ENCODE measurements at regions not wholly inside any gene's neighbourhood (a gene's known extent, or its start where the extent isn't known, plus 50 kb on each side); places are given as distances from the start of the nearest gene placed in this dataset.

GRCh38 chr21:25421321-25422028, 185.8 kb downstream of the MRPL39 start:
- peak in 5 of 6 experiments; percentile 4 to 52 (median 23) for DNase-seq

GRCh38 chr21:25420831-25421230, 186.4 kb downstream of the MRPL39 start:
- no peak for DNase-seq

GRCh38 chr21:25416669-25417068, 190.6 kb downstream of the MRPL39 start:
- DNase-seq: no peak

GRCh38 chr21:25412100-25412499, 195.2 kb downstream of the MRPL39 start:
- DNase-seq: no peak

- no peak for DNase-seq
Observed at GRCh38 chr21:25409978-25410377, 197.3 kb downstream of the MRPL39 start.

GRCh38 chr21:25408666-25409065, 198.6 kb downstream of the MRPL39 start:
- DNase-seq: no peak

GRCh38 chr21:25406887-25407579, 200.2 kb downstream of the MRPL39 start:
- no peak for DNase-seq

- DNase-seq: no peak
Observed at GRCh38 chr21:25405984-25406383, 201.3 kb downstream of the MRPL39 start.

GRCh38 chr21:25402134-25402961, 204.9 kb downstream of the MRPL39 start:
- no peak for DNase-seq

- no peak for DNase-seq
Observed at GRCh38 chr21:25400427-25400826, 206.9 kb downstream of the MRPL39 start.

GRCh38 chr21:25398630-25399029, 208.7 kb downstream of the MRPL39 start:
- no peak for DNase-seq

GRCh38 chr21:25396135-25396711, 211.1 kb downstream of the MRPL39 start:
- DNase-seq: no peak

GRCh38 chr21:25391777-25392176, 215.5 kb downstream of the MRPL39 start:
- no peak for DNase-seq

- no peak for DNase-seq
Observed at GRCh38 chr21:25390701-25391100, 216.6 kb downstream of the MRPL39 start.

- no peak for DNase-seq
Observed at GRCh38 chr21:25387665-25388064, 219.6 kb downstream of the MRPL39 start.

- peak in 3 of 6 experiments; percentile 4 to 54 (median 28) for DNase-seq
Observed at GRCh38 chr21:25385911-25386474, 221.3 kb downstream of the MRPL39 start.

- DNase-seq: no peak
Observed at GRCh38 chr21:25385341-25385740, 221.9 kb downstream of the MRPL39 start.

GRCh38 chr21:25384782-25385181, 222.5 kb downstream of the MRPL39 start:
- DNase-seq: no peak

- no peak for DNase-seq
Observed at GRCh38 chr21:25383545-25383944, 223.7 kb downstream of the MRPL39 start.

GRCh38 chr21:25381936-25382452, 225.3 kb downstream of the MRPL39 start:
- no peak for DNase-seq

- DNase-seq: no peak
Observed at GRCh38 chr21:25375675-25376074, 231.6 kb downstream of the MRPL39 start.
